Testis (tissue), 2 donors: ENCODE measurements at regions not wholly inside any gene's neighbourhood (a gene's known extent, or its start where the extent isn't known, plus 50 kb on each side); places are given as distances from the start of the nearest gene placed in this dataset.

Source experiments
- DNase-seq: peaks from one replicate; pipeline ENCODE4 v3.0.0-alpha.2; 2019
- H3K27ac ChIP-seq, 2 donors: fragments of 200-600 bp; sonication (generic); one replicate each; pipeline ENCODE4 v1.5.1; 2019
- H3K27me3 ChIP-seq: fragments of 200-600 bp; sonication (generic); one replicate; pipeline ENCODE4 v1.5.1; 2019
- H3K36me3 ChIP-seq: fragments of 200-600 bp; sonication (generic); one replicate; pipeline ENCODE4 v1.5.1; 2017; ENCODE audit warnings: low read depth; ENCODE audit errors: missing control alignments
- H3K4me1 ChIP-seq: fragments of 200-600 bp; sonication (generic); one replicate; pipeline ENCODE4 v1.5.1; 2019
- H3K4me3 ChIP-seq, 2 donors: fragments of 200-600 bp; sonication (generic); one replicate each; pipeline ENCODE4 v1.5.1; 2017 to 2019
- H3K9me3 ChIP-seq: fragments of 200-600 bp; sonication (generic); one replicate; pipeline ENCODE4 v1.5.1; 2017
- CTCF ChIP-seq, 3 experiments: fragments of 450-650 bp in 2 of 3; fragments of 200-600 bp in 1 of 3; sonication (generic) in 1 of 3; IDR thresholded peaks; one replicate each; pipeline ENCODE4 v1.5.1; 2016 to 2019; ENCODE audit warnings: antibody characterized with exemption in 3 of 3, mild to moderate bottlenecking in 2 of 3, moderate library complexity in 1 of 3
- POLR2A ChIP-seq: fragments of 450-650 bp; IDR thresholded peaks from one replicate; pipeline ENCODE4 v1.6.1; 2017; ENCODE audit warnings: antibody characterized with exemption, mild to moderate bottlenecking, moderate library complexity
- WGBS, 2 donors: methylation state at CpG; one replicate each; pipeline ENCODE4 v1.1.5; 2018; 5-methylcytosine and 5-hydroxymethylcytosine counted together
- intact Hi-C: fragments of 100-400 bp; cut with DNase I; formaldehyde crosslinking; loops from one replicate; pipeline ENCODE4 v1.15.1; 2023; ENCODE audit warnings: low total_unique reads

DNA sequence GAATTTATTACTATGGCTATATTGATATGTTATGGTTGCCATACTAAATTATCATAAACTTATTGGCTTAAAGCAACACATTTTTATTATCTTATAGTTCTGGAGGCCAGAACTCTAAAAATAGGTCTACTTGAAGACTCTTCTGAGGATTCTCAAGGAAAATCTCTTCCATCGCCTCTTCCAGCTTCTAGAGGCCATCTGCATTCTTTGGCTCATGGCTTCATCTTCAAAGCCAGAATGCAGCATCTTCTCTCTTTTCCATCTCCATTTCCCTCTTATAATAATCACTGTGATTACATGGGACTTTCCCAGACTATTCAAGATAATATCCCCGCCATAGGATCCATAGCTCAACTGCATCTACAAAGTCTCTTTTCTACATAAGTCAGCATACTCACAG is 385.4 kb downstream of the RMST start:
- no peaks in the 10 kb centered on the region for H3K36me3 ChIP-seq
- intact Hi-C loops = no loop called here
- H3K27me3 ChIP-seq = no peaks in the 10 kb centered on the region
- H3K4me1 ChIP-seq = no peaks in the 10 kb centered on the region
- H3K4me3 ChIP-seq = no peak overlapping the region
- no peak for DNase-seq
- H3K9me3 ChIP-seq = no peaks in the 10 kb centered on the region
- no peak overlapping the region for H3K27ac ChIP-seq
- 93 to 96% methylated on average over 2 of the region's 2 CpGs for WGBS, 2 donors
- TF ChIP-seq CTCF (IDR thresholded peaks at IDR 0.05) (no peak), POLR2A (no peak)

- no peak overlapping the region for H3K27ac ChIP-seq
- no peak overlapping the region for H3K4me3 ChIP-seq
- H3K36me3 ChIP-seq = no peaks in the 10 kb centered on the region
- no peaks in the 10 kb centered on the region for H3K9me3 ChIP-seq
- no peaks in the 10 kb centered on the region for H3K4me1 ChIP-seq
- no peaks in the 10 kb centered on the region for H3K27me3 ChIP-seq
- intact Hi-C loops = no loop called here
- WGBS, 2 donors = 75 to 92% methylated on average over 1 of the region's 1 CpG
- DNase-seq = no peak
- TF ChIP-seq CTCF (IDR thresholded peaks at IDR 0.05) (no peak), POLR2A (no peak)
Observed at GRCh38 chr12:97854477-97854876, 391.9 kb downstream of the RMST start.

DNA sequence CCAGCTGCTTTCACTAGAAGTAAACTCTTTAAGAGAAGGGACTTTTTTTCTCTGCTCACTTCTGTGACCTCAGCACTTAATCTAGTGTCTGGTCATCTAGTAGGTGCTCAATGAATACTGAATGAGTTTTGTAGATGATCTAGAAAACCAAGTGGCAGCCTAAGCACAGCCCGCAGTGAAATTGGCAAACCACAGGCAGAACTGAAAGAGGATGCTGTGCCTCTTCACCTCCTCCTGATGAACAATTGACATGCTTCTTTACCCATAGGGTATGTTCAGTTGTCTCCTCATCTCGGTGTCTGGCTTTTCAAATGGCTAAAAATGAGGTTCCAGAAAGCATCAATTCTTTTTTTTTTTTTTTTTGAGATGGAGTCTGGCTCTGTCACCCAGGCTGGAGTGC is 399.5 kb downstream of the RMST start:
- 33 to 35% methylated on average over 2 of the region's 2 CpGs for WGBS, 2 donors
- TF ChIP-seq CTCF (IDR thresholded peaks at IDR 0.05) (no peak), POLR2A (no peak)
- no peak overlapping the region for H3K27ac ChIP-seq
- H3K27me3 ChIP-seq = no peaks in the 10 kb centered on the region
- no peaks in the 10 kb centered on the region for H3K36me3 ChIP-seq
- no peaks in the 10 kb centered on the region for H3K9me3 ChIP-seq
- no peaks in the 10 kb centered on the region for H3K4me1 ChIP-seq
- DNase-seq = no peak
- intact Hi-C loops = no loop called here
- no peak overlapping the region for H3K4me3 ChIP-seq

- intact Hi-C loops = no loop called here
- Histone ChIP-seq H3K36me3 (no peaks in the 10 kb centered on the region), H3K4me3 (no peak overlapping the region), H3K27ac (no peak overlapping the region), H3K27me3 (no peaks in the 10 kb centered on the region), H3K4me1 (no peaks in the 10 kb centered on the region), H3K9me3 (no peaks in the 10 kb centered on the region)
- TF ChIP-seq CTCF (IDR thresholded peaks at IDR 0.05) (no peak), POLR2A (no peak)
- 64 to 87% methylated on average over 6 of the region's 6 CpGs for WGBS, 2 donors
- peak; percentile 36 for DNase-seq
Observed at GRCh38 chr12:97875064-97875463, 412.5 kb downstream of the RMST start.

DNA sequence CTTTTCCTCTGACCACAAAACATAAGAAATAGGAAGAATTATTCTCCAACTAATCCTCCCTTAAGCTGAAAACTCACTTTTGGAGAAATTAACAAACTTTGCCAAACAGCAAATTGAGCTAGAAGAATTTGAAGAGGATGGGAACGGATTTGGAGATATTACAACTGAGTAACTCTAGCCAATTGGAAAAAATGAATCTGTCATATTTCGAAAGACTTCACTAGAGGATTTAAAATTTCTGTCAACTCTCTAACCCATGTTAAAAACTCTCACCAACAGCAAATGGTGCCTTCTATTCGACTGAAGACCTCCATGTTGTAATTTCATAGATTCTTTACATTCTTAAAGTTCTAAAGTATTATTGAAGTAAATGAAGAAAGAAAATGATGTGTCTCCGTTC is 414.2 kb downstream of the RMST start:
- Histone ChIP-seq H3K27me3 (no peaks in the 10 kb centered on the region), H3K36me3 (no peaks in the 10 kb centered on the region), H3K27ac (no peak overlapping the region), H3K4me1 (no peaks in the 10 kb centered on the region), H3K9me3 (no peaks in the 10 kb centered on the region), H3K4me3 (no peak overlapping the region)
- 63 to 68% methylated on average over 4 of the region's 4 CpGs for WGBS, 2 donors
- intact Hi-C loops = no loop called here
- no peak for DNase-seq
- TF ChIP-seq CTCF (IDR thresholded peaks at IDR 0.05) (no peak), POLR2A (no peak)
